K562 (cell line): ENCODE measurements at regions not wholly inside any gene's neighbourhood (a gene's known extent, or its start where the extent isn't known, plus 50 kb on each side); places are given as distances from the start of the nearest gene placed in this dataset.

Experiments used
- ARID3B ChIP-seq: fragments of 250-450 bp; sonication (Bioruptor Pico); IDR thresholded peaks from 2 replicates; pipeline ENCODE4 v1.4.0; 2020; ENCODE audit warnings: borderline replicate concordance
- HES1 ChIP-seq: fragments of 450-650 bp; IDR thresholded peaks from 2 replicates; pipeline ENCODE4 v1.6.1; 2016; ENCODE audit warnings: low read depth, mild to moderate bottlenecking, moderate library complexity
- KLF16 ChIP-seq: IDR thresholded peaks from 2 replicates; pipeline ENCODE4 v1.6.1; 2016; ENCODE audit warnings: antibody characterized with exemption
- LEF1 ChIP-seq: fragments of 450-650 bp; IDR thresholded peaks from 2 replicates; pipeline ENCODE4 v1.6.1; 2016; ENCODE audit warnings: mild to moderate bottlenecking
- MAX ChIP-seq: sonication (generic); formaldehyde crosslinking; IDR thresholded peaks from 2 replicates; pipeline ENCODE4 v1.9.0; 2022; ENCODE audit warnings: mild to moderate bottlenecking, missing genetic modification reagents
- MTA2 ChIP-seq: fragments of 450-650 bp; IDR thresholded peaks from 2 replicates; pipeline ENCODE4 v1.6.1; 2016; ENCODE audit warnings: low read depth
- STAT5A ChIP-seq: IDR thresholded peaks from 2 replicates; pipeline ENCODE4 v1.6.1; 2012; ENCODE audit warnings: low read length, inconsistent platforms, borderline replicate concordance
- TAL1 ChIP-seq: fragments of 450-650 bp; IDR thresholded peaks from 2 replicates; pipeline ENCODE4 v1.6.1; 2016; ENCODE audit warnings: mild to moderate bottlenecking
- TEAD1 ChIP-seq, 2 experiments: fragments of 450-650 bp in 1 of 2; sonication (generic) in 1 of 2; formaldehyde crosslinking; IDR thresholded peaks; 2 replicates each; pipeline versions ENCODE4 v1.4.0 to v1.8.0; 2020 to 2022; ENCODE audit warnings: mild to moderate bottlenecking in 2 of 2, missing genetic modification reagents in 1 of 2
- TEAD4 ChIP-seq, 2 experiments: sonication (generic) in 1 of 2; formaldehyde crosslinking in 1 of 2; IDR thresholded peaks; 2 replicates each; pipeline versions ENCODE4 v1.6.1 to v1.8.0; 2012 to 2022; ENCODE audit warnings: borderline replicate concordance in 1 of 2, inconsistent platforms in 1 of 2, low read length in 1 of 2, mild to moderate bottlenecking in 1 of 2, missing genetic modification reagents in 1 of 2
- ZNF436 ChIP-seq: fragments of 250-450, 450-650 bp; sonication (Bioruptor Pico); formaldehyde crosslinking; IDR thresholded peaks from 2 replicates; pipeline ENCODE4 v1.7.0; 2020; ENCODE audit warnings: mild to moderate bottlenecking
- TF ChIP-seq, protein P1 (sequence below), 2 experiments: fragments of 450-650 bp; IDR thresholded peaks; 2 replicates each; pipeline ENCODE4 v1.6.1; 2016; ENCODE audit warnings: mild to moderate bottlenecking in 2 of 2, borderline replicate concordance in 1 of 2, low read depth in 1 of 2, moderate library complexity in 1 of 2
- TF ChIP-seq, protein P2 (sequence below): sonication (generic); formaldehyde crosslinking; IDR thresholded peaks from 2 replicates; pipeline ENCODE4 v1.8.0; 2022; ENCODE audit warnings: missing genetic modification reagents, mild to moderate bottlenecking, moderate library complexity, borderline replicate concordance

DNA sequence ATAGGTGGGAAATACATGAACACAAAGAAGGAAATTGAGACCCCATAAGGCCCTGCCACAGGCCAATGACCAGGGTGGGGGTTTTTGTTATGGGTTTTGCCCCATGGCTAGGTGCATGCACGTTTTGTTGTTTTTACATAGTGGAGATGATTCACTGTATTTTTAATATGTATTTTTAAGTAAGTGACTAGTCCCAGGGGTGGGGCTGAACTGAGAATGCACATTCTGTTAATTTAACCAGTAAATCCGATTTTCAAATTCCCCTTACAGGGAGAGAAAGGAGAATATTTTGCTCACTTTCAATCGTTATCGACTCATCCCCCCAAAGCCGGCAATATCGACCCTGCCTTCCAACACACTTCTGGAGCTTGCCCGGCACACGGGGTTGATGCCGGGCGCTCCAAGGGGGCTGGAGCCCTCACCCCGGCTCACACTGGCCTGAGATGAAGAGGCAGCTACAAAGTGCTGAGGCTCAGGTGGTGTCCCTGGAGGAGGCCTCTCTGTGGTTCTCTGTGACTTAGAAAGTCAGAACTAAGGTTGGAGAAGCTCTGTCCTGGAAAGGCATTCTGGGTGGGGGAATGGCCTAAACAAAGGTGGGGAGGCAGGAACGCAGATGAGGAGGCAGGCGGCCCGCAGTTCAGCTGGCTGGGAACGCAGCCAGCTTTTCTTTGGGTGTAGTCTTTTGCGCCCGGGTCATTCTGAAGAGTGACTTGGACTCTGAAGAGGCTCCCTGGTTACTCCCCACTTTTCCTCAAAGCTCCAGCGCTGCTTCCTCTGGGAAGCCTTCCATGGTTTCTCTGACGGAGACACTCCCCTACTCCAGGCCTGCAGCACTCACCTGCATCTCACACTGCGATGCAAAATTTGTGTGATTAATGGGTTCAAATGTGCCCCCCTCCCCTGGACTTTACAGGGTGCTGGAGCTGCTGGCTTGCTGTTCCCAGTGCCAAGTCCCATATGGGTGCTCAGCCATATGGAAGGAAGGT, 50.7 kb upstream of the DLK1 start (continued):
- TF ChIP-seq, protein P1, sequence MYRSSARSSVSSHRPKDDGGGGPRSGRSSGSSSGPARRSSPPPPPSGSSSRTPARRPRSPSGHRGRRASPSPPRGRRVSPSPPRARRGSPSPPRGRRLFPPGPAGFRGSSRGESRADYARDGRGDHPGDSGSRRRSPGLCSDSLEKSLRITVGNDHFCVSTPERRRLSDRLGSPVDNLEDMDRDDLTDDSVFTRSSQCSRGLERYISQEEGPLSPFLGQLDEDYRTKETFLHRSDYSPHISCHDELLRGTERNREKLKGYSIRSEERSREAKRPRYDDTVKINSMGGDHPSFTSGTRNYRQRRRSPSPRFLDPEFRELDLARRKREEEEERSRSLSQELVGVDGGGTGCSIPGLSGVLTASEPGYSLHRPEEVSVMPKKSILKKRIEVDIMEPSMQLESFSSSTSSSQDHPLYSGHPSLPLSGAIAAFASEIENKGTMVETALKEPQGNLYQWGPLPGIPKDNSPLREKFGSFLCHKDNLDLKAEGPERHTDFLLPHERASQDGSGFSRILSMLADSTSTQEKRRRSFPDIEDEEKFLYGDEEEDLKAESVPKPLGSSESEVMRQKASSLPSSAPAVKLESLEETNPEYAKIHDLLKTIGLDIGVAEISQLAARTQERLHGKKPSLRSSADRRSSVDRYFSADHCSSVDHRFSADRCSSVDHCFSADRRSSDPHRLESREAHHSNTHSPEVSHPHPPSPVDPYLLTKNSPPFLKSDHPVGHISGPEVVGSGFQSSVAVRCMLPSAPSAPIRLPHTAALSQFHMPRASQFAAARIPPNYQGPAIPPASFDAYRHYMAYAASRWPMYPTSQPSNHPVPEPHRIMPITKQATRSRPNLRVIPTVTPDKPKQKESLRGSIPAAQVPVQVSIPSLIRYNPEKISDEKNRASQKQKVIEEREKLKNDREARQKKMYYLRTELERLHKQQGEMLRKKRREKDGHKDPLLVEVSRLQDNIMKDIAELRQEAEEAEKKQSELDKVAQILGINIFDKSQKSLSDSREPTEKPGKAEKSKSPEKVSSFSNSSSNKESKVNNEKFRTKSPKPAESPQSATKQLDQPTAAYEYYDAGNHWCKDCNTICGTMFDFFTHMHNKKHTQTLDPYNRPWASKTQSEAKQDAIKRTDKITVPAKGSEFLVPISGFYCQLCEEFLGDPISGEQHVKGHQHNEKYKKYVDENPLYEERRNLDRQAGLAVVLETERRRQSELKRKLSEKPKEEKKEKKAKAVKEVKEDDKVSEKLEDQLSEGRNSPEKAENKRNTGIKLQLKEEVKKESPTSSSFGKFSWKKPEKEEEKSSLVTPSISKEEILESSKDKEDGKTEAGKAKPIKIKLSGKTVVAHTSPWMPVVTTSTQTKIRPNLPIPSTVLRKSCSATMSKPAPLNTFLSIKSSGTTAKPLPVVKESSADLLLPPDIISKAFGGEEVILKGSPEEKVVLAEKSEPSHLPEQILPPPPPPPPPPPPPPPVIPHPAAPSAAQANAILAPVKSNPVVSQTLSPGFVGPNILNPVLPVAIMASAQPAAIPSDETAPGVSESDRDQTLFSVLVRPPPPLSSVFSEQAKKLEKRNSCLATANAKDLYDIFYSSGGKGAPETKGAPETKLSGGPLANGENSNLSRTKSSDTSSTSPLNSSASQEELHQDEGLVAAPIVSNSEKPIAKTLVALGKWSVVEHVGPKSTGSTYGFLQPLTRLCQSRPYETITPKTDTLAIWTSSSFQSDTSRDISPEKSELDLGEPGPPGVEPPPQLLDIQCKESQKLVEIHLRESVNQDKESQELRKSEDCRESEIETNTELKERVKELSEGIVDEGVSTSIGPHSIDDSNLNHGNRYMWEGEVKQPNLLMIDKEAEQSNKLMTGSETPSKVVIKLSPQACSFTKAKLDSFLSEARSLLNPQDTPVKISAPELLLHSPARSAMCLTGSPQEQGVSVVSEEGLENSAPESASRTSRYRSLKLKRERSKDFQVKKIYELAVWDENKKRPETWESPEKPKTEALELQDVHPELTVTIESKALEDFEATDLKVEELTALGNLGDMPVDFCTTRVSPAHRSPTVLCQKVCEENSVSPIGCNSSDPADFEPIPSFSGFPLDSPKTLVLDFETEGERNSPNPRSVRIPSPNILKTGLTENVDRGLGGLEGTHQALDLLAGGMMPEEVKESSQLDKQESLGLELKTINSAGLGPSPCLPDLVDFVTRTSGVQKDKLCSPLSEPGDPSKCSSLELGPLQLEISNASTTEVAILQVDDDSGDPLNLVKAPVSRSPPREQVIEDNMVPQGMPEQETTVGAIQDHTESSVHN (IDR thresholded peaks at IDR 0.05; ENCODE audit: borderline replicate concordance in 1 of 2, low read depth in 1 of 2) = peak in 1 of 2 experiments; percentile 59; a peak in 1 of 4 replicates
- TF ChIP-seq ZNF436 (CRISPR knock-in tag) (peak; percentile 82), HES1 (peak; percentile 68), TEAD1 (CRISPR knock-in tag; IDR thresholded peaks at IDR 0.05) (peak; percentile 67 to 85; a peak in 3 of 4 replicates), STAT5A (peak; percentile 19; the same call in 1 of the 2 replicates), MAX (CRISPR knock-in tag) (0 out of 2 replicates have a peak, but pooled peaks have one; percentile 21), LEF1 (0 out of 2 replicates have a peak, but pooled peaks have one; percentile 37), ARID3B (CRISPR knock-in tag) (no peak), TEAD4 (IDR thresholded peaks at IDR 0.05; ENCODE audit: low read length) (peak; percentile 72), TEAD4 (CRISPR knock-in tag; IDR thresholded peaks at IDR 0.05; ENCODE audit: borderline replicate concordance) (no peak), MTA2 (peak; percentile 52), KLF16 (0 out of 2 replicates have a peak, but pooled peaks have one; percentile 20), TAL1 (peak; percentile 60; the same call in 1 of the 2 replicates)
- TF ChIP-seq, protein P2, sequence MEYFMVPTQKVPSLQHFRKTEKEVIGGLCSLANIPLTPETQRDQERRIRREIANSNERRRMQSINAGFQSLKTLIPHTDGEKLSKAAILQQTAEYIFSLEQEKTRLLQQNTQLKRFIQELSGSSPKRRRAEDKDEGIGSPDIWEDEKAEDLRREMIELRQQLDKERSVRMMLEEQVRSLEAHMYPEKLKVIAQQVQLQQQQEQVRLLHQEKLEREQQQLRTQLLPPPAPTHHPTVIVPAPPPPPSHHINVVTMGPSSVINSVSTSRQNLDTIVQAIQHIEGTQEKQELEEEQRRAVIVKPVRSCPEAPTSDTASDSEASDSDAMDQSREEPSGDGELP = peak; percentile 99
